ENCODE measurements at regions not wholly inside any gene's neighbourhood (a gene's known extent, or its start where the extent isn't known, plus 50 kb on each side); places are given as distances from the start of the nearest gene placed in this dataset.
A peak's percentile ranks its signal among the peaks of the same experiment; 100 is the strongest.

- Histone ChIP-seq H3K9me3 (ENCODE audit: control insufficient read depth, insufficient read depth, low read length) (no peaks in the 10 kb centered on the region), H3K79me1 (ENCODE audit: low read depth in 1 of 2, low read length in 2 of 2) (no peaks in the 10 kb centered on the region), H3K27ac (ENCODE audit: insufficient read depth, low read length) (peak overlapping the region; percentile 62; the same call in 1 of the 2 replicates), H2AFZ (replicated peaks; ENCODE audit: low read length, poor library complexity) (peak overlapping the region; percentile 84), H2BK15ac (ENCODE audit: low read depth, low read length) (peak overlapping the region; percentile 29; the same call in 1 of the 3 replicates), H3K27me3 (ENCODE audit: control insufficient read depth, insufficient read depth, low read length) (no peaks in the 10 kb centered on the region), H3K36me3 (ENCODE audit: control insufficient read depth, insufficient read depth, low read length) (no peaks in the 10 kb centered on the region), H2AK9ac (replicated peaks; ENCODE audit: low read depth, low read length, poor library complexity) (no peak overlapping the region), H4K8ac (ENCODE audit: low read depth in 2 of 2, low read length in 2 of 2) (peak overlapping the region; percentile 61 to 62; a peak in 3 of 4 replicates), H3K56ac (ENCODE audit: extremely low read depth, insufficient read depth, low read length) (peak overlapping the region; percentile 32; the same call in 1 of the 2 replicates), H2BK20ac (ENCODE audit: low read depth, low read length) (0 out of 2 replicates have a peak overlapping the region, but pooled peaks have one; percentile 18), H3K4me3 (ENCODE audit: insufficient read depth, low read depth, low read length) (peak overlapping the region; percentile 25), H3K9me1 (ENCODE audit: insufficient read depth, low read length) (no peaks in the 10 kb centered on the region), H3K18ac (ENCODE audit: low read depth, low read length) (peak overlapping the region; percentile 49), H2BK120ac (ENCODE audit: low read depth, low read length) (peak overlapping the region; percentile 62; the same call in 1 of the 2 replicates), H4K5ac (ENCODE audit: low read depth, low read length) (peak overlapping the region; percentile 32; the same call in 1 of the 2 replicates), H3K23ac (ENCODE audit: low read depth, low read length) (peak overlapping the region; percentile 41; the same call in 1 of the 2 replicates), H2AK5ac (ENCODE audit: low read depth, low read length) (no peak overlapping the region), H3K14ac (replicated peaks; ENCODE audit: low read depth, low read length) (peak overlapping the region; percentile 67), H3K4me1 (ENCODE audit: control insufficient read depth, insufficient read depth, low read length) (peaks cover 2% of the 10 kb centered on the region; the same call in 1 of the 2 replicates), H3K4me2 (ENCODE audit: low read depth, low read length) (peak overlapping the region; percentile 94), H3K4ac (ENCODE audit: low read depth, low read length) (peak overlapping the region; percentile 45), H2BK5ac (ENCODE audit: low read depth, low read length, poor library complexity, severe bottlenecking) (peak overlapping the region; percentile 22), H4K20me1 (ENCODE audit: insufficient read depth, low read length) (no peaks in the 10 kb centered on the region), H3K9ac (ENCODE audit: low read depth, low read length) (peak overlapping the region; percentile 33), H4K91ac (ENCODE audit: insufficient read depth, low read depth, low read length) (0 out of 2 replicates have a peak overlapping the region, but pooled peaks have one; percentile 32)
- TF ChIP-seq SMC3 (IDR thresholded peaks at IDR 0.05; ENCODE audit: low read depth, low read length) = no peak
- no peak for TF ChIP-seq MAZ (IDR thresholded peaks at IDR 0.05; ENCODE audit: borderline replicate concordance, low read depth, low read length)
- TF ChIP-seq NFE2L2 (IDR thresholded peaks at IDR 0.05; ENCODE audit: low read depth, low read length) = no peak
- TF ChIP-seq ELK1 (IDR thresholded peaks at IDR 0.05; ENCODE audit: borderline replicate concordance, low read depth, low read length) = no peak
- no peak for TF ChIP-seq CHD1 (IDR thresholded peaks at IDR 0.05; ENCODE audit: low read depth, low read length)
- no peak for TF ChIP-seq MAFK (IDR thresholded peaks at IDR 0.05; ENCODE audit: low read depth, low read length)
- no peak for TF ChIP-seq MXI1 (IDR thresholded peaks at IDR 0.05; ENCODE audit: borderline replicate concordance, low read depth, low read length)
- no TSS peak for BruUV-seq (replicated peaks)
- ChIA-PET CTCF (interaction anchor here (0.7 to 1.2 kb wide), 2 partner anchors 373 to 610 kb away, joined by 3 to 5 read pairs; no protein-coding TSS in a partner anchor), POLR2A (ENCODE audit: unreplicated experiment) (interaction anchor here (0.6 kb wide), 1 partner anchor 424 kb away, joined by 4 read pairs; no protein-coding TSS in a partner anchor)
- no CpG with 5 or more reads among the region's 14 CpGs for WGBS, 2 experiments (ENCODE audit: extremely low coverage in 2 of 2, insufficient read length in 1 of 2)
- dilution Hi-C loops (cut with HindIII; ENCODE audit: low sequenced_read_pairs, unreplicated experiment) (no loop called here), intact Hi-C loops (cut with micrococcal nuclease) (loop anchor here (1.0 to 10.0 kb wide), 7 partner anchors 62 to 366 kb away; partner anchors contain the start of gene CD2AP), in situ Hi-C loops (cut with MboI; ENCODE audit: low sequenced_read_pairs) (no loop called here)
- peak; percentile 59 for ATAC-seq (ENCODE audit: low read depth)
- peak; percentile 48 for DNase-seq
These were observed 63.0 kb upstream of the CD2AP start for GRCh38 chr6:47414423-47415167.

Data from IMR-90 (cell line).